Suppressor macrophage (primary cell): ENCODE measurements at regions not wholly inside any gene's neighbourhood (a gene's known extent, or its start where the extent isn't known, plus 50 kb on each side); places are given as distances from the start of the nearest gene placed in this dataset.
A peak's percentile ranks its signal among the peaks of the same experiment; 100 is the strongest.
"Not testable (repeated sequence)": the region's sequence is repeated elsewhere in the genome, so short reads cannot be mapped to it uniquely, and the experiment has no call there.

Source experiments
- DNase-seq, 4 experiments: peaks; one replicate each; pipeline ENCODE4 v3.0.0-alpha.2; 2020 to 2022

GRCh38 chr4:161329852-161330251, 833.9 kb downstream of the FSTL5 start:
- DNase-seq, result no peak

- no peak for DNase-seq
These were observed 842.1 kb downstream of the FSTL5 start for GRCh38 chr4:161321706-161322105.

GRCh38 chr4:161320377-161320776, 843.4 kb downstream of the FSTL5 start:
- peak; percentile 36 to 60 (median 55) for DNase-seq

GRCh38 chr4:161317000-161317399, 846.8 kb downstream of the FSTL5 start:
- DNase-seq, result no peak

- DNase-seq, result no peak
These were observed 849.4 kb downstream of the FSTL5 start for GRCh38 chr4:161314371-161314770.

- no peak for DNase-seq
These were observed 860.2 kb downstream of the FSTL5 start for GRCh38 chr4:161303551-161303950.

GRCh38 chr4:161291222-161291621, 872.6 kb downstream of the FSTL5 start:
- no peak for DNase-seq

GRCh38 chr4:161287678-161288352, 876.0 kb downstream of the FSTL5 start:
- DNase-seq, result no peak

- DNase-seq, result no peak
These were observed 878.3 kb downstream of the FSTL5 start for GRCh38 chr4:161285461-161285860.

- DNase-seq, result no peak
These were observed 882.9 kb downstream of the FSTL5 start for GRCh38 chr4:161280929-161281328.

- no peak for DNase-seq
These were observed 884.7 kb downstream of the FSTL5 start for GRCh38 chr4:161279095-161279494.

- not testable (repeated sequence) for DNase-seq
These were observed 886.5 kb downstream of the FSTL5 start for GRCh38 chr4:161277150-161277787.

- no peak for DNase-seq
These were observed 890.2 kb downstream of the FSTL5 start for GRCh38 chr4:161273607-161274006.

GRCh38 chr4:161260819-161261218, 903.0 kb downstream of the FSTL5 start:
- DNase-seq, result no peak

- peak in 2 of 4 experiments; percentile 2 to 3 for DNase-seq
These were observed 907.1 kb downstream of the FSTL5 start for GRCh38 chr4:161256716-161257115.

- DNase-seq, result peak in 2 of 4 experiments; percentile 2 to 19
These were observed 907.6 kb downstream of the FSTL5 start for GRCh38 chr4:161256172-161256571.

- DNase-seq, result no peak
These were observed 909.4 kb downstream of the FSTL5 start for GRCh38 chr4:161254375-161254774.

- peak; percentile 13 to 32 (median 23) for DNase-seq
These were observed 911.2 kb downstream of the FSTL5 start for GRCh38 chr4:161252520-161253141.

- DNase-seq, result no peak
These were observed 913.9 kb downstream of the FSTL5 start for GRCh38 chr4:161249779-161250440.

GRCh38 chr4:161248880-161249279, 914.9 kb downstream of the FSTL5 start:
- DNase-seq, result no peak

GRCh38 chr4:161247831-161248230, 916.0 kb downstream of the FSTL5 start:
- DNase-seq, result no peak

GRCh38 chr4:161238033-161238432, 925.8 kb downstream of the FSTL5 start:
- DNase-seq, result no peak

- no peak for DNase-seq
These were observed 926.3 kb downstream of the FSTL5 start for GRCh38 chr4:161237495-161237894.
